H1 (cell line): ENCODE measurements at regions not wholly inside any gene's neighbourhood (a gene's known extent, or its start where the extent isn't known, plus 50 kb on each side); places are given as distances from the start of the nearest gene placed in this dataset.

Source experiments
- CTCF ChIA-PET: fragments of 300-600 bp; sonication (Branson Sonifier 250); formaldehyde crosslinking; loops from one replicate; lab custom pipeline; 2021; ENCODE audit not compliant: partially characterized antibody; lab: Charles Lee
- POLR2A ChIA-PET: fragments of 300-600 bp; sonication (Branson Sonifier 250); formaldehyde crosslinking; loops from one replicate; lab custom pipeline; 2021; ENCODE audit warnings: inconsistent platforms; ENCODE audit not compliant: partially characterized antibody; lab: Charles Lee
- DNase-seq, 2 experiments: peaks; one replicate each; pipeline versions ENCODE4 v3.0.0 to v3.0.0-alpha.2; 2010 to 2022; ENCODE audit warnings: low spot score in 2 of 2, low read depth in 1 of 2, mixed read lengths in 1 of 2
- FAIRE-seq: peaks from 2 replicates; lab custom pipeline; 2011; peaks lifted over from hg19 to GRCh38; lab: Jason Lieb, UNC
- H2AFZ ChIP-seq: 2 replicates; pipeline ENCODE4 v1.8.1; 2012; ENCODE audit warnings: low read length, inconsistent platforms
- H2AK5ac ChIP-seq: 2 replicates; pipeline ENCODE4 v1.6.1; 2013; ENCODE audit warnings: low read depth, low read length
- H2BK120ac ChIP-seq: replicated peaks from 2 replicates; pipeline ENCODE3; 2013; ENCODE audit warnings: low read depth, low read length, inconsistent platforms
- H2BK12ac ChIP-seq: 2 replicates; pipeline ENCODE4 v1.6.1; 2013; ENCODE audit warnings: low read depth, low read length
- H2BK15ac ChIP-seq: 2 replicates; pipeline ENCODE4 v1.6.1; 2013; ENCODE audit warnings: low read length
- H2BK20ac ChIP-seq: 2 replicates; pipeline ENCODE4 v1.6.1; 2013; ENCODE audit warnings: low read length
- H2BK5ac ChIP-seq: 2 replicates; pipeline ENCODE4 v1.6.1; 2013; ENCODE audit warnings: low read depth, low read length
- H3K14ac ChIP-seq: 2 replicates; pipeline ENCODE4 v1.6.1; 2013; ENCODE audit warnings: inconsistent platforms; ENCODE audit not compliant: insufficient read length
- H3K18ac ChIP-seq: 2 replicates; pipeline ENCODE4 v1.6.1; 2013; ENCODE audit warnings: low read length; ENCODE audit errors: extremely low read depth
- H3K23ac ChIP-seq: 2 replicates; pipeline ENCODE4 v1.6.1; 2013; ENCODE audit warnings: inconsistent platforms; ENCODE audit not compliant: insufficient read length
- H3K23me2 ChIP-seq: 2 replicates; pipeline ENCODE4 v1.6.1; 2013; ENCODE audit warnings: low read depth, low read length
- H3K27ac ChIP-seq: 2 replicates; pipeline ENCODE4 v1.6.1; 2011; ENCODE audit warnings: low read depth, low read length, inconsistent platforms
- H3K27me3 ChIP-seq, 4 experiments: replicated peaks in 1 of 4; 1 replicate in 1 of 4; 2 replicates in 3 of 4; pipeline versions ENCODE4 v1.6.1 to v1.8.1; 2011 to 2013; ENCODE audit warnings: low read length in 3 of 4, mild to moderate bottlenecking in 3 of 4, inconsistent platforms in 2 of 4, mixed read lengths in 2 of 4, moderate library complexity in 1 of 4; ENCODE audit not compliant: control insufficient read depth in 3 of 4, insufficient read depth in 3 of 4; ENCODE audit errors: extremely low read depth in 1 of 4
- H3K36me3 ChIP-seq, 4 experiments: 2 replicates each; pipeline versions ENCODE4 v1.6.1 to v1.8.1; 2011 to 2013; ENCODE audit warnings: mild to moderate bottlenecking in 4 of 4, low read length in 3 of 4, moderate library complexity in 2 of 4, control low read depth in 1 of 4, inconsistent platforms in 1 of 4; ENCODE audit not compliant: insufficient read depth in 4 of 4, control insufficient read depth in 2 of 4
- H3K4ac ChIP-seq: replicated peaks from 2 replicates; pipeline ENCODE3; 2013; ENCODE audit warnings: low read length, low read depth, mixed read lengths, inconsistent platforms; ENCODE audit not compliant: insufficient read length
- H3K4me1 ChIP-seq, 4 experiments: replicated peaks in 1 of 4; 1 replicate in 1 of 4; 2 replicates in 3 of 4; pipeline versions ENCODE4 v1.6.1 to v1.8.1; 2011 to 2013; ENCODE audit warnings: low read length in 3 of 4, inconsistent platforms in 2 of 4, mixed read lengths in 1 of 4; ENCODE audit not compliant: insufficient read depth in 4 of 4, control insufficient read depth in 3 of 4
- H3K4me2 ChIP-seq, 2 experiments: 2 replicates each; pipeline versions ENCODE4 v1.6.1 to v1.8.1; 2011 to 2013; ENCODE audit warnings: low read depth in 2 of 2, low read length in 2 of 2, control low read depth in 1 of 2, inconsistent platforms in 1 of 2, mild to moderate bottlenecking in 1 of 2; ENCODE audit not compliant: insufficient read depth in 1 of 2
- H3K4me3 ChIP-seq, 4 experiments: fragments of 200-600, 300-600 bp in 1 of 4; sonication (generic), shearing (Covaris generic), sonication (Bioruptor Twin) in 1 of 4; 2 replicates each; pipeline versions ENCODE4 v1.5.1 to v1.8.1; 2011 to 2016; ENCODE audit warnings: low read length in 4 of 4, low read depth in 3 of 4, control low read depth in 2 of 4, inconsistent platforms in 2 of 4, mild to moderate bottlenecking in 2 of 4, mixed read lengths in 1 of 4, moderate library complexity in 1 of 4; ENCODE audit not compliant: insufficient read depth in 2 of 4; ENCODE audit errors: extremely low read depth in 1 of 4
- H3K56ac ChIP-seq: replicated peaks from 2 replicates; pipeline ENCODE3; 2013; ENCODE audit warnings: low read depth, mild to moderate bottlenecking, mixed read lengths, low read length, inconsistent platforms; ENCODE audit not compliant: insufficient read length
- H3K79me1 ChIP-seq: 2 replicates; pipeline ENCODE4 v1.6.1; 2013; ENCODE audit warnings: low read depth, low read length, control low read depth
- H3K79me2 ChIP-seq, 2 experiments: 2 replicates each; pipeline versions ENCODE4 v1.6.1 to v1.8.1; 2012 to 2013; ENCODE audit warnings: low read length in 2 of 2, mild to moderate bottlenecking in 2 of 2, inconsistent platforms in 1 of 2; ENCODE audit not compliant: insufficient read depth in 2 of 2, control insufficient read depth in 1 of 2
- H3K9ac ChIP-seq, 4 experiments: replicated peaks in 1 of 4; 1 replicate in 1 of 4; 2 replicates in 3 of 4; pipeline versions ENCODE4 v1.6.1 to v1.8.1; 2011 to 2013; ENCODE audit warnings: low read depth in 3 of 4, low read length in 3 of 4, control low read depth in 2 of 4, mild to moderate bottlenecking in 2 of 4, moderate library complexity in 2 of 4, inconsistent platforms in 1 of 4; ENCODE audit errors: extremely low read depth in 1 of 4
- H3K9me3 ChIP-seq, 2 experiments: 2 replicates each; pipeline versions ENCODE4 v1.6.1 to v1.8.1; 2012 to 2013; ENCODE audit warnings: mild to moderate bottlenecking in 2 of 2, moderate library complexity in 2 of 2, control low read depth in 1 of 2, inconsistent platforms in 1 of 2, low read depth in 1 of 2, low read length in 1 of 2, mixed read lengths in 1 of 2; ENCODE audit not compliant: insufficient read depth in 2 of 2
- H4K20me1 ChIP-seq, 2 experiments: replicated peaks in 1 of 2; 2 replicates each; pipeline versions ENCODE3 to v1.8.1; 2011 to 2013; ENCODE audit warnings: inconsistent platforms in 2 of 2, low read length in 2 of 2, mild to moderate bottlenecking in 1 of 2; ENCODE audit not compliant: insufficient read depth in 2 of 2, control insufficient read depth in 1 of 2
- H4K5ac ChIP-seq: 2 replicates; pipeline ENCODE4 v1.6.1; 2013; ENCODE audit warnings: low read length, low read depth, mixed read lengths, inconsistent platforms; ENCODE audit not compliant: insufficient read length
- H4K8ac ChIP-seq: 2 replicates; pipeline ENCODE4 v1.8.0; 2013; ENCODE audit warnings: mild to moderate bottlenecking, moderate library complexity, low read length, inconsistent platforms; ENCODE audit not compliant: insufficient read depth; ENCODE audit errors: extremely low read depth
- H4K91ac ChIP-seq: replicated peaks from 2 replicates; pipeline ENCODE3; 2013; ENCODE audit warnings: low read length, mixed read lengths, inconsistent platforms; ENCODE audit not compliant: insufficient read length
- JUND ChIP-seq: IDR thresholded peaks from 2 replicates; pipeline ENCODE4 v1.6.1; 2011; ENCODE audit warnings: mild to moderate bottlenecking, improper control_type of control experiment, low read length
- WGBS, 2 experiments: shearing (Covaris generic) in 1 of 2; methylation state at CpG; one replicate each; pipeline versions ENCODE4 v1.1.6 to v1.1.7; 2013 to 2015; ENCODE audit warnings: low lambda C conversion rate in 2 of 2, mixed read lengths in 2 of 2, inconsistent platforms in 1 of 2, low coverage in 1 of 2, missing lambda C conversion rate in 1 of 2; ENCODE audit not compliant: insufficient replicate concordance in 2 of 2, insufficient coverage in 1 of 2, insufficient read length in 1 of 2; ENCODE audit errors: extremely low coverage in 1 of 2, missing lambda C conversion rate in 1 of 2; 5-methylcytosine and 5-hydroxymethylcytosine counted together

DNA sequence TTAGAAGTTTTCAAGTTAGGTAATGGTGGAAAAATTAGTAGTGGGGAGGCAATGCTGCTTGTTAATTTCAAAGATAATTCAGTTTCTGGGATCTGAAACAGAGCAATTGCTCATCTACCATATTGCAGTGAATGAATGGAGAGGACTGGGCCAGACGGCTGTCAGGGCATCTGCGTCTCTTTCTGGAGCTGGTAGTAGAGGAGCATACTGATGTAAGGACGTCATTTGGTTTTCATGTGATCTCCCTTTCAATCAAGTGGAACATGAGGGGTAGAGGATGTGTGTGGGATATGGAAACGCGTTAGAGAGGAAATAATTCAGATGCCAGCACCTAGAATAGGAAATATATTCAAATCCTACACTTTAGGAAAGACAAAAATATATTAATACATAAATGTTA is 490.3 kb downstream of the ADCYAP1 start:
- H2BK120ac ChIP-seq: no peak overlapping the region
- H2AFZ ChIP-seq: no peak overlapping the region
- H3K4me3 ChIP-seq: no peak overlapping the region
- DNase-seq (no peak), FAIRE-seq (no peak)
- no peak overlapping the region for H4K5ac ChIP-seq
- no peaks in the 10 kb centered on the region for H3K4me1 ChIP-seq
- WGBS, 2 experiments: 96% methylated on average over 5 of the region's 5 CpGs; no CpG with 5 or more reads in 1 of the 2 experiments
- H4K91ac ChIP-seq: no peak overlapping the region
- H4K8ac ChIP-seq: no peak overlapping the region
- POLR2A ChIA-PET: no interaction called here
- no peak overlapping the region for H3K23ac ChIP-seq
- H4K20me1 ChIP-seq: no peaks in the 10 kb centered on the region
- no peaks in the 10 kb centered on the region for H3K23me2 ChIP-seq
- no peak overlapping the region for H3K27ac ChIP-seq
- H3K27me3 ChIP-seq: no peaks in the 10 kb centered on the region
- no peak overlapping the region for H3K56ac ChIP-seq
- no peak overlapping the region for H2AK5ac ChIP-seq
- H3K18ac ChIP-seq: no peak overlapping the region
- no peak overlapping the region for H3K9ac ChIP-seq
- no peak for TF ChIP-seq JUND
- no peak overlapping the region for H3K14ac ChIP-seq
- no peak overlapping the region for H2BK20ac ChIP-seq
- CTCF ChIA-PET: no interaction called here
- H3K4me2 ChIP-seq: no peak overlapping the region
- H2BK5ac ChIP-seq: no peak overlapping the region
- no peak overlapping the region for H3K4ac ChIP-seq
- no peaks in the 10 kb centered on the region for H3K79me1 ChIP-seq
- H3K79me2 ChIP-seq: no peaks in the 10 kb centered on the region
- no peak overlapping the region for H2BK12ac ChIP-seq
- H3K9me3 ChIP-seq: no peaks in the 10 kb centered on the region
- no peaks in the 10 kb centered on the region for H3K36me3 ChIP-seq
- no peak overlapping the region for H2BK15ac ChIP-seq
